SK-N-SH (cell line): ENCODE measurements at regions not wholly inside any gene's neighbourhood (a gene's known extent, or its start where the extent isn't known, plus 50 kb on each side); places are given as distances from the start of the nearest gene placed in this dataset.

Experiments used
- CTCF ChIA-PET: fragments of 300-600, 350-600 bp; formaldehyde crosslinking; extraction: SDS; loops from one replicate; lab custom pipeline; 2021; lab: Yijun Ruan, JAX
- POLR2A ChIA-PET: fragments of 350-600 bp; sonication (Branson Sonifier 250); formaldehyde crosslinking; extraction: SDS; loops from one replicate; lab custom pipeline; 2020; ENCODE audit warnings: antibody characterized with exemption, inconsistent platforms; lab: Yijun Ruan, JAX
- DNase-seq: peaks from one replicate; pipeline ENCODE4 v3.0.0; 2012
- H2AFZ ChIP-seq: fragments of 200-600 bp; sonication (generic); 2 replicates; pipeline ENCODE4 v1.8.1; 2016; ENCODE audit warnings: antibody characterized with exemption, mild to moderate bottlenecking, low read depth
- H3F3A ChIP-seq: fragments of 200-600 bp; sonication (generic); replicated peaks from 2 replicates; pipeline ENCODE3; 2016; ENCODE audit warnings: antibody characterized with exemption, mild to moderate bottlenecking; ENCODE audit not compliant: insufficient read depth
- H3K27ac ChIP-seq, 2 experiments: fragments of 200-500 bp in 1 of 2; fragments of 200-600 bp in 1 of 2; sonication (Bioruptor generic) in 1 of 2; sonication (generic), shearing (Covaris generic) in 1 of 2; 2 replicates each; pipeline versions ENCODE4 v1.5.1 to v1.6.1; 2014 to 2016; ENCODE audit warnings: low read depth in 2 of 2, inconsistent platforms in 1 of 2, low read length in 1 of 2, mild to moderate bottlenecking in 1 of 2, mixed read lengths in 1 of 2
- H3K27me3 ChIP-seq: fragments of 200-600 bp; sonication (generic), shearing (Covaris generic); 2 replicates; pipeline ENCODE4 v1.6.1; 2016; ENCODE audit warnings: mixed run types; ENCODE audit not compliant: insufficient read depth
- H3K36me3 ChIP-seq, 2 experiments: fragments of 200-500 bp in 1 of 2; fragments of 200-600 bp in 1 of 2; sonication (Bioruptor generic) in 1 of 2; sonication (generic) in 1 of 2; replicated peaks in 1 of 2; 2 replicates each; pipeline versions ENCODE3 to v1.5.1; 2014 to 2016; ENCODE audit warnings: low read length in 1 of 2, mild to moderate bottlenecking in 1 of 2; ENCODE audit not compliant: insufficient read depth in 2 of 2, control insufficient read depth in 1 of 2
- H3K4me1 ChIP-seq, 2 experiments: fragments of 200-500 bp in 1 of 2; fragments of 200-600 bp in 1 of 2; sonication (Bioruptor generic) in 1 of 2; sonication (generic), shearing (Covaris generic) in 1 of 2; 2 replicates each; pipeline versions ENCODE4 v1.5.1 to v1.6.1; 2014 to 2016; ENCODE audit warnings: low read depth in 1 of 2, low read length in 1 of 2, mixed run types in 1 of 2; ENCODE audit not compliant: insufficient read depth in 2 of 2, control insufficient read depth in 1 of 2
- H3K4me2 ChIP-seq: fragments of 200-600 bp; sonication (generic), shearing (Covaris generic); 2 replicates; pipeline ENCODE4 v1.6.1; 2017; ENCODE audit warnings: mixed run types
- H3K4me3 ChIP-seq, 2 experiments: fragments of 200-500 bp in 1 of 2; fragments of 200-600 bp in 1 of 2; sonication (Bioruptor generic) in 1 of 2; sonication (generic), shearing (Covaris generic) in 1 of 2; 2 replicates each; pipeline versions ENCODE4 v1.5.1 to v1.8.1; 2014 to 2016; ENCODE audit warnings: low read depth in 2 of 2, inconsistent platforms in 1 of 2, low read length in 1 of 2, mild to moderate bottlenecking in 1 of 2, mixed read lengths in 1 of 2, moderate library complexity in 1 of 2
- H3K79me2 ChIP-seq: fragments of 200-600 bp; sonication (generic); 2 replicates; pipeline ENCODE4 v1.8.1; 2017; ENCODE audit warnings: mild to moderate bottlenecking; ENCODE audit not compliant: insufficient read depth
- H3K9ac ChIP-seq: fragments of 200-600 bp; sonication (generic); 2 replicates; pipeline ENCODE4 v1.6.1; 2017; ENCODE audit warnings: mixed run types
- H3K9me2 ChIP-seq: fragments of 200-600 bp; sonication (generic); 2 replicates; pipeline ENCODE4 v1.6.1; 2017; ENCODE audit warnings: mixed run types
- H3K9me3 ChIP-seq: fragments of 200-600 bp; sonication (generic); 2 replicates; pipeline ENCODE4 v1.6.1; 2017; ENCODE audit warnings: mixed run types, mild to moderate bottlenecking, moderate library complexity
- H4K20me1 ChIP-seq: fragments of 200-600 bp; sonication (generic); 2 replicates; pipeline ENCODE4 v1.6.1; 2017; ENCODE audit warnings: mild to moderate bottlenecking, mixed run types; ENCODE audit not compliant: insufficient read depth
- CHD2 ChIP-seq: fragments of 150-350 bp; IDR thresholded peaks from 2 replicates; pipeline ENCODE4 v1.6.1; 2018; ENCODE audit warnings: low read length; ENCODE audit not compliant: partially characterized antibody
- CTCF ChIP-seq: fragments of 200-600 bp; sonication (generic); IDR thresholded peaks from 2 replicates; pipeline ENCODE4 v1.6.1; 2017; ENCODE audit warnings: antibody characterized with exemption, mild to moderate bottlenecking, moderate library complexity
- EP300 ChIP-seq, 2 experiments: IDR thresholded peaks; 2 replicates each; pipeline versions ENCODE4 v1.4.0 to v1.6.1; 2012; ENCODE audit warnings: borderline replicate concordance in 1 of 2, low read depth in 1 of 2, low read length in 1 of 2
- EZH2phosphoT487 ChIP-seq: fragments of 200-600 bp; sonication (generic); IDR thresholded peaks from 2 replicates; pipeline ENCODE4 v1.6.1; 2017; ENCODE audit warnings: low read depth, mixed run types, mild to moderate bottlenecking, antibody characterized with exemption, moderate library complexity, borderline replicate concordance
- GABPA ChIP-seq: IDR thresholded peaks from 2 replicates; pipeline ENCODE4 v1.4.0; 2012; ENCODE audit warnings: low read depth, mild to moderate bottlenecking
- MAX ChIP-seq: IDR thresholded peaks from 2 replicates; pipeline ENCODE4 v1.4.0; 2012; ENCODE audit warnings: low read depth
- MEF2A ChIP-seq: IDR thresholded peaks from 2 replicates; pipeline ENCODE4 v1.4.0; 2012; ENCODE audit warnings: low read depth, borderline replicate concordance
- NRF1 ChIP-seq: IDR thresholded peaks from 2 replicates; pipeline ENCODE4 v1.6.1; 2012; ENCODE audit warnings: low read depth, mild to moderate bottlenecking, low read length
- POLR2AphosphoS5 ChIP-seq: IDR thresholded peaks from 2 replicates; pipeline ENCODE4 v1.6.1; 2012; ENCODE audit warnings: low read depth, low read length
- RAD21 ChIP-seq: IDR thresholded peaks from 2 replicates; pipeline ENCODE4 v1.6.1; 2012; ENCODE audit warnings: mild to moderate bottlenecking, low read length
- RFX5 ChIP-seq: IDR thresholded peaks from 2 replicates; pipeline ENCODE4 v1.6.1; 2012; ENCODE audit warnings: mild to moderate bottlenecking, improper control_type of control experiment, low read length
- SMC3 ChIP-seq: IDR thresholded peaks from 2 replicates; pipeline ENCODE4 v1.6.1; 2012; ENCODE audit warnings: low read depth, low read length, improper control_type of control experiment
- TAF1 ChIP-seq: IDR thresholded peaks from 2 replicates; pipeline ENCODE4 v1.6.1; 2012; ENCODE audit warnings: low read depth, mild to moderate bottlenecking, low read length, moderate library complexity, borderline replicate concordance
- TCF12 ChIP-seq: IDR thresholded peaks from 2 replicates; pipeline ENCODE4 v1.4.0; 2012
- TEAD4 ChIP-seq: IDR thresholded peaks from 2 replicates; pipeline ENCODE4 v1.4.0; 2012; ENCODE audit warnings: mild to moderate bottlenecking, borderline replicate concordance; ENCODE audit not compliant: insufficient read depth
- USF2 ChIP-seq: fragments of 150-350 bp; IDR thresholded peaks from 2 replicates; pipeline ENCODE4 v1.6.1; 2017; ENCODE audit warnings: antibody characterized with exemption, low read length, low read depth, borderline replicate concordance
- YY1 ChIP-seq: IDR thresholded peaks from 2 replicates; pipeline ENCODE4 v1.4.0; 2012; ENCODE audit warnings: low read depth, mild to moderate bottlenecking
- ZBTB33 ChIP-seq: IDR thresholded peaks from 2 replicates; pipeline ENCODE4 v1.4.0; 2012; ENCODE audit warnings: low read depth, borderline replicate concordance
- WGBS: methylation state at CpG from one replicate; pipeline ENCODE4 v1.1.6; 2017; ENCODE audit warnings: low lambda C conversion rate; 5-methylcytosine and 5-hydroxymethylcytosine counted together

GRCh38 chr19:28972058-28972852 is 240.7 kb downstream of the UQCRFS1 start:
- POLR2A ChIA-PET = interaction anchor here (0.6 kb wide), 1 partner anchor 628 kb away, joined by 3 read pairs; no protein-coding TSS in a partner anchor
- CTCF ChIA-PET = no interaction called here
- no peaks in the 10 kb centered on the region for H3K9me2 ChIP-seq
- H3K4me2 ChIP-seq = no peak overlapping the region
- no peak for DNase-seq
- H2AFZ ChIP-seq = no peak overlapping the region
- no peaks in the 10 kb centered on the region for H3K4me1 ChIP-seq
- no peak overlapping the region for H3K27ac ChIP-seq
- no peaks in the 10 kb centered on the region for H3K36me3 ChIP-seq
- H3K4me3 ChIP-seq = no peak overlapping the region
- H3K27me3 ChIP-seq = no peaks in the 10 kb centered on the region
- H3K9ac ChIP-seq = no peak overlapping the region
- no peaks in the 10 kb centered on the region for H3K79me2 ChIP-seq
- H4K20me1 ChIP-seq = no peaks in the 10 kb centered on the region
- no peaks in the 10 kb centered on the region for H3F3A ChIP-seq
- no peaks in the 10 kb centered on the region for H3K9me3 ChIP-seq
- TF ChIP-seq RFX5 = no peak
- WGBS = 18% methylated on average over 4 of the region's 4 CpGs

GRCh38 chr19:28971513-28971912 is 241.4 kb downstream of the UQCRFS1 start:
- Histone ChIP-seq H3K4me2 (no peak overlapping the region), H3K9ac (no peak overlapping the region), H4K20me1 (no peaks in the 10 kb centered on the region), H3K79me2 (no peaks in the 10 kb centered on the region), H3K9me2 (no peaks in the 10 kb centered on the region), H3K4me1 (no peaks in the 10 kb centered on the region), H3K27me3 (no peaks in the 10 kb centered on the region), H2AFZ (no peak overlapping the region), H3K36me3 (no peaks in the 10 kb centered on the region), H3K9me3 (no peaks in the 10 kb centered on the region), H3K27ac (no peak overlapping the region), H3F3A (no peaks in the 10 kb centered on the region), H3K4me3 (no peak overlapping the region)
- WGBS = 50% methylated on average over 2 of the region's 2 CpGs
- CTCF ChIA-PET = no interaction called here
- TF ChIP-seq SMC3 (no peak), MEF2A (no peak), POLR2AphosphoS5 (no peak), RFX5 (no peak), NRF1 (no peak), YY1 (no peak), ZBTB33 (no peak)
- DNase-seq = no peak
- POLR2A ChIA-PET = no interaction called here

- DNase-seq = no peak
- no peaks in the 10 kb centered on the region for H3F3A ChIP-seq
- no peak overlapping the region for H3K4me3 ChIP-seq
- CTCF ChIA-PET = no interaction called here
- no peak overlapping the region for H3K9ac ChIP-seq
- H3K36me3 ChIP-seq = no peaks in the 10 kb centered on the region
- H3K79me2 ChIP-seq = no peaks in the 10 kb centered on the region
- no peak overlapping the region for H3K4me2 ChIP-seq
- H3K9me3 ChIP-seq = no peaks in the 10 kb centered on the region
- POLR2A ChIA-PET = no interaction called here
- H3K9me2 ChIP-seq = no peaks in the 10 kb centered on the region
- no peak overlapping the region for H2AFZ ChIP-seq
- WGBS = 17% methylated on average over 3 of the region's 6 CpGs
- H3K4me1 ChIP-seq = no peaks in the 10 kb centered on the region
- H3K27me3 ChIP-seq = no peaks in the 10 kb centered on the region
- no peak overlapping the region for H3K27ac ChIP-seq
- H4K20me1 ChIP-seq = no peaks in the 10 kb centered on the region
- TF ChIP-seq TCF12 (no peak), USF2 (no peak), CTCF (no peak), TAF1 (no peak), MAX (no peak), EZH2phosphoT487 (no peak), CHD2 (no peak), RAD21 (no peak), EP300 (IDR thresholded peaks at IDR 0.05; ENCODE audit: borderline replicate concordance in 1 of 2, low read depth in 1 of 2, low read length in 1 of 2) (no peak), GABPA (no peak), TEAD4 (no peak)
These were observed 241.9 kb downstream of the UQCRFS1 start for GRCh38 chr19:28971049-28971448.
